ENCODE measurements at regions not wholly inside any gene's neighbourhood (a gene's known extent, or its start where the extent isn't known, plus 50 kb on each side); places are given as distances from the start of the nearest gene placed in this dataset.

- TF ChIP-seq CTCF (IDR thresholded peaks at IDR 0.05) = no peak
- no peak for TF ChIP-seq POLR2A (IDR thresholded peaks at IDR 0.05)
Measured at GRCh38 chr13:39821977-39822376, 166.5 kb downstream of the COG6 start.
